GM12878 (cell line): ENCODE measurements at regions not wholly inside any gene's neighbourhood (a gene's known extent, or its start where the extent isn't known, plus 50 kb on each side); places are given as distances from the start of the nearest gene placed in this dataset.

Experiments used
- EP300 ChIP-seq, 2 experiments: fragments of 150-350 bp in 1 of 2; IDR thresholded peaks; 2 replicates each; pipeline ENCODE4 v1.6.1; 2011 to 2012; ENCODE audit warnings: low read depth in 2 of 2, low read length in 2 of 2, borderline replicate concordance in 1 of 2, improper control_type of control experiment in 1 of 2, inconsistent platforms in 1 of 2; ENCODE audit not compliant: control insufficient read depth in 1 of 2
- FOXM1 ChIP-seq: IDR thresholded peaks from 2 replicates; pipeline ENCODE4 v1.6.1; 2012; ENCODE audit warnings: low read depth, mild to moderate bottlenecking, inconsistent platforms, low read length, moderate library complexity
- NFIC ChIP-seq: IDR thresholded peaks from 2 replicates; pipeline ENCODE4 v1.6.1; 2012; ENCODE audit warnings: low read depth, mild to moderate bottlenecking, inconsistent platforms, low read length, moderate library complexity
- POLR2A ChIP-seq: IDR thresholded peaks from 2 replicates; pipeline ENCODE4 v1.6.1; 2011; ENCODE audit warnings: low read depth, mild to moderate bottlenecking, low read length
- RAD21 ChIP-seq: IDR thresholded peaks from 2 replicates; pipeline ENCODE4 v1.6.1; 2011; ENCODE audit warnings: mild to moderate bottlenecking, low read depth, low read length, moderate library complexity; ENCODE audit not compliant: insufficient read depth
- RAD51 ChIP-seq: fragments of 450-650 bp; IDR thresholded peaks from 2 replicates; pipeline ENCODE4 v1.6.1; 2016; ENCODE audit warnings: moderate library complexity, mild to moderate bottlenecking, inconsistent platforms
- TCF12 ChIP-seq: IDR thresholded peaks from 2 replicates; pipeline ENCODE4 v1.6.1; 2011; ENCODE audit warnings: low read depth, mild to moderate bottlenecking, low read length
- WRNIP1 ChIP-seq: IDR thresholded peaks from 2 replicates; pipeline ENCODE4 v1.6.1; 2011; ENCODE audit warnings: low read depth, low read length, improper control_type of control experiment, borderline replicate concordance
- TF ChIP-seq, protein P1 (sequence below), 3 experiments: IDR thresholded peaks in 2 of 3; conservative IDR thresholded peaks in 1 of 3; 2 replicates each; pipeline ENCODE4 v1.5.1; 2011; ENCODE audit warnings: low read depth in 3 of 3, low read length in 3 of 3, mild to moderate bottlenecking in 3 of 3, control low read depth in 2 of 3, moderate library complexity in 2 of 3, inconsistent platforms in 1 of 3, mixed read lengths in 1 of 3; ENCODE audit not compliant: control insufficient read depth in 2 of 3, insufficient read depth in 1 of 3; ENCODE audit errors: extremely low read depth in 1 of 3

DNA sequence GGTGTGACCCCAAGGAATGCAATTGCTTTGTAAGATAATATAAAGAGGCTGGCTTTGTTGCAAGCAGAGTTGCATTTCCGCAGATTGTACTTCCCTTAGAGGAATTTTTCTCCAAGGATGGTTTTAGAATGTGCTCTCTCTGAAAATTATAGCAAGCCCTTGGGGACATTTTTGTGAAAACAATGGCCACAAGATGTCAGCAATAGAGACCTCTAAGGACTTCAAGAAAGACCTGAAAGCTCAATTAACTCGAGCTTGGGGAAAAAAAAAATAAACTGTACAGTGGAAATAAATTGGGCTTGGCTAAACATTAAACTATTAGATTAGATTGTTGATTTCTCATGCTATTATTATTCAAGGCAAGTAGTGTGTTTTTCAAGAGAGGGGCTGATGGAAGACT is 81.3 kb upstream of the KYNU start:
- no peak for TF ChIP-seq FOXM1
- TF ChIP-seq NFIC = no peak
- 0 out of 2 replicates have a peak, but pooled peaks have one; percentile 12 for TF ChIP-seq RAD21
- no peak for TF ChIP-seq TCF12
- TF ChIP-seq EP300 (IDR thresholded peaks at IDR 0.05; ENCODE audit: borderline replicate concordance in 1 of 2, control insufficient read depth in 1 of 2, low read depth in 2 of 2, low read length in 2 of 2) = no peak
- TF ChIP-seq WRNIP1 = no peak
- TF ChIP-seq POLR2A = no peak
- TF ChIP-seq, protein P1, sequence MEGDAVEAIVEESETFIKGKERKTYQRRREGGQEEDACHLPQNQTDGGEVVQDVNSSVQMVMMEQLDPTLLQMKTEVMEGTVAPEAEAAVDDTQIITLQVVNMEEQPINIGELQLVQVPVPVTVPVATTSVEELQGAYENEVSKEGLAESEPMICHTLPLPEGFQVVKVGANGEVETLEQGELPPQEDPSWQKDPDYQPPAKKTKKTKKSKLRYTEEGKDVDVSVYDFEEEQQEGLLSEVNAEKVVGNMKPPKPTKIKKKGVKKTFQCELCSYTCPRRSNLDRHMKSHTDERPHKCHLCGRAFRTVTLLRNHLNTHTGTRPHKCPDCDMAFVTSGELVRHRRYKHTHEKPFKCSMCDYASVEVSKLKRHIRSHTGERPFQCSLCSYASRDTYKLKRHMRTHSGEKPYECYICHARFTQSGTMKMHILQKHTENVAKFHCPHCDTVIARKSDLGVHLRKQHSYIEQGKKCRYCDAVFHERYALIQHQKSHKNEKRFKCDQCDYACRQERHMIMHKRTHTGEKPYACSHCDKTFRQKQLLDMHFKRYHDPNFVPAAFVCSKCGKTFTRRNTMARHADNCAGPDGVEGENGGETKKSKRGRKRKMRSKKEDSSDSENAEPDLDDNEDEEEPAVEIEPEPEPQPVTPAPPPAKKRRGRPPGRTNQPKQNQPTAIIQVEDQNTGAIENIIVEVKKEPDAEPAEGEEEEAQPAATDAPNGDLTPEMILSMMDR (IDR thresholded peaks at IDR 0.05 in 2 of 3, conservative IDR thresholded peaks at IDR 0.05 in 1 of 3; ENCODE audit: control insufficient read depth in 2 of 3, extremely low read depth in 1 of 3, insufficient read depth in 1 of 3, low read depth in 3 of 3, low read length in 3 of 3) = peak in 1 of 3 experiments; percentile 27; a peak in 2 of 6 replicates
- TF ChIP-seq RAD51 = no peak
